Liver (tissue), 8 donors: ENCODE measurements at regions not wholly inside any gene's neighbourhood (a gene's known extent, or its start where the extent isn't known, plus 50 kb on each side); places are given as distances from the start of the nearest gene placed in this dataset.

Experiments
- DNase-seq: peaks from one replicate; pipeline ENCODE4 v3.0.0-alpha.2; 2017; ENCODE audit warnings: low spot score
- H3K27ac ChIP-seq, 2 donors: one replicate each; pipeline ENCODE4 v1.7.0; 2013; ENCODE audit warnings: inconsistent platforms in 2 of 2, low read length in 2 of 2, control low read depth in 1 of 2, low read depth in 1 of 2, mild to moderate bottlenecking in 1 of 2
- H3K27me3 ChIP-seq, 4 donors: one replicate each; pipeline versions ENCODE4 v1.6.1 to v1.7.0; 2013; ENCODE audit warnings: low read length in 3 of 4, inconsistent platforms in 1 of 4, mild to moderate bottlenecking in 1 of 4, moderate library complexity in 1 of 4; ENCODE audit not compliant: control insufficient read depth in 4 of 4, insufficient read depth in 4 of 4
- H3K36me3 ChIP-seq, 4 donors: one replicate each; pipeline versions ENCODE4 v1.6.1 to v1.7.0; 2013; ENCODE audit warnings: low read length in 3 of 4, mild to moderate bottlenecking in 3 of 4, low read depth in 1 of 4, moderate library complexity in 1 of 4; ENCODE audit not compliant: control insufficient read depth in 4 of 4, insufficient read depth in 3 of 4
- H3K4me1 ChIP-seq, 4 donors: one replicate each; pipeline versions ENCODE4 v1.6.1 to v1.7.0; 2013; ENCODE audit warnings: low read length in 3 of 4, mild to moderate bottlenecking in 3 of 4, moderate library complexity in 1 of 4; ENCODE audit not compliant: control insufficient read depth in 4 of 4, insufficient read depth in 4 of 4
- H3K4me3 ChIP-seq, 3 donors: one replicate each; pipeline versions ENCODE4 v1.6.1 to v1.7.0; 2013; ENCODE audit warnings: low read length in 3 of 3, control low read depth in 1 of 3, low read depth in 1 of 3, mild to moderate bottlenecking in 1 of 3
- H3K9ac ChIP-seq, 2 donors: one replicate each; pipeline ENCODE4 v1.7.0; 2013; ENCODE audit warnings: low read length in 2 of 2, mild to moderate bottlenecking in 2 of 2, moderate library complexity in 2 of 2, control low read depth in 1 of 2, low read depth in 1 of 2
- H3K9me3 ChIP-seq, 4 donors: one replicate each; pipeline versions ENCODE4 v1.6.1 to v1.7.0; 2013; ENCODE audit warnings: low read length in 3 of 4; ENCODE audit not compliant: control insufficient read depth in 4 of 4
- ATF3 ChIP-seq: IDR thresholded peaks from 2 replicates; pipeline ENCODE4 v1.6.1; 2016; ENCODE audit warnings: antibody characterized with exemption
- CTCF ChIP-seq: fragments of 150-350 bp; IDR thresholded peaks from 2 replicates; pipeline ENCODE4 v1.5.1; 2017; ENCODE audit warnings: improper control_type of control experiment, low read depth, low read length; ENCODE audit not compliant: missing input control
- EGR1 ChIP-seq, 2 donors: IDR thresholded peaks; 2 replicates each; pipeline ENCODE4 v1.6.1; 2016 to 2018; ENCODE audit warnings: antibody characterized with exemption in 2 of 2, low read depth in 2 of 2
- FOXA1 ChIP-seq: IDR thresholded peaks from 2 replicates; pipeline ENCODE4 v1.6.1; 2016; ENCODE audit warnings: antibody characterized with exemption
- FOXA2 ChIP-seq: IDR thresholded peaks from 2 replicates; pipeline ENCODE4 v1.6.1; 2016; ENCODE audit warnings: antibody characterized with exemption
- GABPA ChIP-seq, 2 donors: IDR thresholded peaks in 1 of 2; conservative IDR thresholded peaks in 1 of 2; 2 replicates each; pipeline ENCODE4 v1.6.1; 2016; ENCODE audit warnings: antibody characterized with exemption in 2 of 2, mild to moderate bottlenecking in 1 of 2, moderate library complexity in 1 of 2
- HNF4A ChIP-seq, 2 donors: conservative IDR thresholded peaks; 2 replicates each; pipeline ENCODE4 v1.6.1; 2016; ENCODE audit warnings: antibody characterized with exemption in 2 of 2, mild to moderate bottlenecking in 2 of 2
- HNF4G ChIP-seq: IDR thresholded peaks from 2 replicates; pipeline ENCODE4 v1.6.1; 2016; ENCODE audit warnings: antibody characterized with exemption
- JUND ChIP-seq, 2 donors: IDR thresholded peaks; 2 replicates each; pipeline ENCODE4 v1.6.1; 2016; ENCODE audit warnings: antibody characterized with exemption in 2 of 2
- MAX ChIP-seq: IDR thresholded peaks from 2 replicates; pipeline ENCODE4 v1.6.1; 2016; ENCODE audit warnings: antibody characterized with exemption
- NR2F2 ChIP-seq: IDR thresholded peaks from 2 replicates; pipeline ENCODE4 v1.6.1; 2016; ENCODE audit warnings: antibody characterized with exemption
- RAD21 ChIP-seq, 2 donors: IDR thresholded peaks; 2 replicates each; pipeline ENCODE4 v1.6.1; 2016; ENCODE audit warnings: antibody characterized with exemption in 2 of 2, mild to moderate bottlenecking in 2 of 2
- REST ChIP-seq: IDR thresholded peaks from 2 replicates; pipeline ENCODE4 v1.6.1; 2016; ENCODE audit warnings: antibody characterized with exemption, mild to moderate bottlenecking
- RXRA ChIP-seq, 2 donors: IDR thresholded peaks; 2 replicates each; pipeline ENCODE4 v1.6.1; 2017 to 2018; ENCODE audit warnings: antibody characterized with exemption in 2 of 2, mild to moderate bottlenecking in 1 of 2
- SP1 ChIP-seq: IDR thresholded peaks from 2 replicates; pipeline ENCODE4 v1.6.1; 2018; ENCODE audit warnings: antibody characterized with exemption, mild to moderate bottlenecking
- TAF1 ChIP-seq: conservative IDR thresholded peaks from 2 replicates; pipeline ENCODE4 v1.6.1; 2016; ENCODE audit warnings: antibody characterized with exemption, mild to moderate bottlenecking
- YY1 ChIP-seq: IDR thresholded peaks from 2 replicates; pipeline ENCODE4 v1.6.1; 2016; ENCODE audit warnings: antibody characterized with exemption, mild to moderate bottlenecking
- ZBTB33 ChIP-seq: IDR thresholded peaks from 2 replicates; pipeline ENCODE4 v1.6.1; 2016; ENCODE audit warnings: antibody characterized with exemption
- WGBS: extraction: QIAGEN DNeasy Blood & Tissue Kit; methylation state at CpG from one replicate; pipeline ENCODE4 v1.1.7; 2013; 5-methylcytosine and 5-hydroxymethylcytosine counted together
- donor health status: healthy.
- donor health status: healthy.
- donor health status: healthy.
- donor health status: healthy.
- donor health status: healthy.

- H3K36me3 ChIP-seq: no peaks in the 10 kb centered on the region
- no peak overlapping the region for H3K27ac ChIP-seq
- peaks cover 0 to 2% (median 0%) of the 10 kb centered on the region in 4 donors for H3K9me3 ChIP-seq
- no peak overlapping the region for H3K9ac ChIP-seq
- WGBS: 67% methylated on average over 6 of the region's 6 CpGs
- H3K4me1 ChIP-seq: no peaks in the 10 kb centered on the region
- H3K27me3 ChIP-seq: no peaks in the 10 kb centered on the region
- H3K4me3 ChIP-seq: no peak overlapping the region
- TF ChIP-seq GABPA (IDR thresholded peaks at IDR 0.05 in 1 of 2, conservative IDR thresholded peaks at IDR 0.05 in 1 of 2): no peak
- TF ChIP-seq RXRA (IDR thresholded peaks at IDR 0.05): no peak
- TF ChIP-seq JUND (IDR thresholded peaks at IDR 0.05): no peak
- TF ChIP-seq MAX: no peak
- no peak for TF ChIP-seq EGR1 (IDR thresholded peaks at IDR 0.05; ENCODE audit: low read depth in 2 of 2)
- TF ChIP-seq RAD21 (IDR thresholded peaks at IDR 0.05): no peak
- TF ChIP-seq HNF4G: no peak
- TF ChIP-seq NR2F2: no peak
- TF ChIP-seq FOXA2: no peak
- no peak for TF ChIP-seq CTCF
- no peak for TF ChIP-seq HNF4A (conservative IDR thresholded peaks at IDR 0.05)
- TF ChIP-seq TAF1: no peak
- no peak for TF ChIP-seq REST
- TF ChIP-seq FOXA1: no peak
- no peak for TF ChIP-seq YY1
- no peak for TF ChIP-seq ZBTB33
- no peak for TF ChIP-seq SP1
- no peak for TF ChIP-seq ATF3
- DNase-seq: no peak
Observed at GRCh38 chr2:12335131-12335530, 381.6 kb upstream of the TRIB2 start.

GRCh38 chr2:12335995-12336394 lies 380.7 kb upstream of the TRIB2 start:
- 76% methylated on average over 2 of the region's 2 CpGs for WGBS

More at GRCh38 chr2:12335995-12336394, 380.7 kb upstream of the TRIB2 start:
- Histone ChIP-seq H3K27ac (no peak overlapping the region), H3K27me3 (no peaks in the 10 kb centered on the region), H3K4me3 (no peak overlapping the region), H3K9ac (no peak overlapping the region), H3K9me3 (peaks cover 0 to 2% (median 0%) of the 10 kb centered on the region in 4 donors), H3K4me1 (no peaks in the 10 kb centered on the region), H3K36me3 (no peaks in the 10 kb centered on the region)
- no peak for DNase-seq
- TF ChIP-seq YY1 (no peak), NR2F2 (no peak), EGR1 (IDR thresholded peaks at IDR 0.05; ENCODE audit: low read depth in 2 of 2) (no peak), TAF1 (no peak), FOXA2 (no peak), HNF4A (conservative IDR thresholded peaks at IDR 0.05) (no peak), RAD21 (IDR thresholded peaks at IDR 0.05) (no peak), HNF4G (no peak)
